HCT116 (cell line): ENCODE measurements at regions not wholly inside any gene's neighbourhood (a gene's known extent, or its start where the extent isn't known, plus 50 kb on each side); places are given as distances from the start of the nearest gene placed in this dataset.

Experiments
- ATAC-seq: fragments of 200-7000 bp; cut with Tn5 transposase; 2 replicates; pipeline ENCODE4 v1.9.1; 2020; ENCODE audit warnings: mild to moderate bottlenecking, moderate library complexity
- BruUV-seq: library from RNA; stranded (reverse); fragments of 400-500 nt; replicated peaks from 2 replicates; lab custom pipeline; 2021; lab: Mats Ljungman, UMichigan
- CTCF ChIA-PET: fragments of 300-600 bp; sonication (Branson Sonifier 250); formaldehyde crosslinking; loops from one replicate; lab custom pipeline; 2021; ENCODE audit warnings: antibody characterized with exemption; lab: Charles Lee
- POLR2A ChIA-PET: fragments of 300-600, 350-600 bp; sonication (Branson Sonifier 250); formaldehyde crosslinking; loops from one replicate; lab custom pipeline; 2021; ENCODE audit warnings: antibody characterized with exemption; lab: Charles Lee
- RAD21 ChIA-PET, 2 experiments: fragments of 300-600 bp; sonication (Branson Sonifier 250); formaldehyde crosslinking; loops; one replicate each; lab custom pipeline; 2023; ENCODE audit warnings: low total read pairs in 2 of 2; ENCODE audit not compliant: uncharacterized antibody in 2 of 2, unreplicated experiment in 2 of 2, low non-redundant PET in 1 of 2; lab: Charles Lee
- DNase-seq: peaks from one replicate; pipeline ENCODE4 v3.0.0-alpha.2; 2010; ENCODE audit warnings: low read depth, low spot score
- H2AFZ ChIP-seq: fragments of 200-600 bp; shearing (Covaris generic), sonication (generic); 2 replicates; pipeline ENCODE4 v1.6.1; 2017; ENCODE audit warnings: low read depth, mixed run types, mixed read lengths, antibody characterized with exemption, low read length; ENCODE audit not compliant: poor library complexity, severe bottlenecking
- H3K27ac ChIP-seq: 2 replicates; pipeline ENCODE4 v1.5.1; 2012; ENCODE audit warnings: low read depth, low read length
- H3K27me3 ChIP-seq: fragments of 200-600 bp; sonication (generic); 2 replicates; pipeline ENCODE4 v1.6.1; 2016; ENCODE audit warnings: mixed run types, low read length, mixed read lengths; ENCODE audit not compliant: insufficient read depth
- H3K36me3 ChIP-seq, 2 experiments: fragments of 200-500 bp in 1 of 2; fragments of 200-600 bp in 1 of 2; sonication (Bioruptor generic) in 1 of 2; sonication (generic) in 1 of 2; 2 replicates each; pipeline versions ENCODE4 v1.5.1 to v1.6.1; 2014 to 2016; ENCODE audit warnings: low read length in 2 of 2, inconsistent platforms in 1 of 2, mixed read lengths in 1 of 2, mixed run types in 1 of 2; ENCODE audit not compliant: insufficient read depth in 2 of 2, control insufficient read depth in 1 of 2
- H3K4me1 ChIP-seq, 2 experiments: fragments of 200-600 bp in 1 of 2; sonication (generic) in 1 of 2; 2 replicates each; pipeline versions ENCODE4 v1.5.1 to v1.6.1; 2012 to 2017; ENCODE audit warnings: low read length in 2 of 2, inconsistent platforms in 1 of 2, mild to moderate bottlenecking in 1 of 2, mixed read lengths in 1 of 2, mixed run types in 1 of 2, moderate library complexity in 1 of 2; ENCODE audit not compliant: insufficient read depth in 2 of 2, control insufficient read depth in 1 of 2
- H3K4me2 ChIP-seq: fragments of 200-600 bp; sonication (generic); 2 replicates; pipeline ENCODE4 v1.6.1; 2017; ENCODE audit warnings: mixed run types, low read length, mixed read lengths
- H3K4me3 ChIP-seq, 2 experiments: fragments of 200-600 bp in 1 of 2; sonication (generic) in 1 of 2; replicated peaks in 1 of 2; 2 replicates each; pipeline ENCODE4 v1.5.1; 2011 to 2016; ENCODE audit warnings: low read length in 2 of 2, control low read depth in 1 of 2, low read depth in 1 of 2, mild to moderate bottlenecking in 1 of 2, mixed read lengths in 1 of 2, mixed run types in 1 of 2
- H3K79me2 ChIP-seq: fragments of 200-600 bp; sonication (generic); 2 replicates; pipeline ENCODE4 v1.6.1; 2017; ENCODE audit warnings: mild to moderate bottlenecking, mixed run types, low read length, moderate library complexity, mixed read lengths; ENCODE audit not compliant: insufficient read depth
- H3K9ac ChIP-seq: fragments of 200-600 bp; sonication (generic); 2 replicates; pipeline ENCODE4 v1.6.1; 2016; ENCODE audit warnings: low read length, mixed read lengths
- H3K9me2 ChIP-seq: fragments of 200-600 bp; sonication (generic), shearing (Covaris generic); 2 replicates; pipeline ENCODE4 v1.6.1; 2017; ENCODE audit warnings: mixed run types, mild to moderate bottlenecking, moderate library complexity; ENCODE audit not compliant: insufficient read depth
- H3K9me3 ChIP-seq, 2 experiments: fragments of 200-500 bp in 1 of 2; fragments of 200-600 bp in 1 of 2; sonication (Bioruptor generic) in 1 of 2; sonication (generic) in 1 of 2; 2 replicates each; pipeline ENCODE4 v1.6.1; 2014 to 2017; ENCODE audit warnings: low read length in 2 of 2, mixed read lengths in 2 of 2, inconsistent platforms in 1 of 2, low read depth in 1 of 2, mild to moderate bottlenecking in 1 of 2, mixed run types in 1 of 2, moderate library complexity in 1 of 2; ENCODE audit not compliant: control insufficient read depth in 1 of 2, insufficient read depth in 1 of 2
- H4K20me1 ChIP-seq: fragments of 200-600 bp; sonication (generic), shearing (Covaris generic); 2 replicates; pipeline ENCODE4 v1.6.1; 2017; ENCODE audit warnings: mixed run types, mild to moderate bottlenecking, moderate library complexity; ENCODE audit not compliant: insufficient read depth
- ATF3 ChIP-seq: IDR thresholded peaks from 2 replicates; pipeline ENCODE4 v1.6.1; 2012
- CTCF ChIP-seq, 3 experiments: fragments of 200-600 bp in 1 of 3; sonication (generic) in 1 of 3; IDR thresholded peaks in 2 of 3; conservative IDR thresholded peaks in 1 of 3; 2 replicates each; pipeline ENCODE4 v1.5.1; 2012 to 2017; ENCODE audit warnings: low read depth in 2 of 3, low read length in 2 of 3, antibody characterized with exemption in 1 of 3, borderline replicate concordance in 1 of 3, control low read depth in 1 of 3, mild to moderate bottlenecking in 1 of 3, mixed read lengths in 1 of 3, mixed run types in 1 of 3, moderate library complexity in 1 of 3; ENCODE audit not compliant: insufficient read depth in 1 of 3
- EGR1 ChIP-seq: IDR thresholded peaks from 2 replicates; pipeline ENCODE4 v1.6.1; 2012; ENCODE audit warnings: low read depth
- ELF1 ChIP-seq: IDR thresholded peaks from 2 replicates; pipeline ENCODE4 v1.6.1; 2012; ENCODE audit warnings: low read depth, borderline replicate concordance
- EZH2 ChIP-seq: fragments of 200-600 bp; sonication (generic); IDR thresholded peaks from 2 replicates; pipeline ENCODE4 v1.6.1; 2017; ENCODE audit warnings: antibody characterized with exemption, mixed run types
- FOSL1 ChIP-seq: IDR thresholded peaks from 2 replicates; pipeline ENCODE4 v1.6.1; 2012; ENCODE audit warnings: low read depth
- JUND ChIP-seq: IDR thresholded peaks from 2 replicates; pipeline ENCODE4 v1.6.1; 2012
- MAX ChIP-seq: IDR thresholded peaks from 2 replicates; pipeline ENCODE4 v1.6.1; 2012
- POLR2AphosphoS5 ChIP-seq: IDR thresholded peaks from 2 replicates; pipeline ENCODE4 v1.6.1; 2011; ENCODE audit warnings: mild to moderate bottlenecking, low read depth, low read length, moderate library complexity
- REST ChIP-seq: IDR thresholded peaks from 2 replicates; pipeline ENCODE4 v1.6.1; 2012; ENCODE audit warnings: low read depth
- SIN3A ChIP-seq: IDR thresholded peaks from 2 replicates; pipeline ENCODE4 v1.6.1; 2012; ENCODE audit warnings: low read depth
- SP1 ChIP-seq: IDR thresholded peaks from 2 replicates; pipeline ENCODE4 v1.6.1; 2012; ENCODE audit warnings: low read depth
- TCF7L2 ChIP-seq: IDR thresholded peaks from 2 replicates; pipeline ENCODE4 v1.7.0; 2011; ENCODE audit warnings: borderline replicate concordance, inconsistent platforms; ENCODE audit not compliant: insufficient read depth, insufficient read length; ENCODE audit errors: extremely low read depth
- YY1 ChIP-seq: IDR thresholded peaks from 2 replicates; pipeline ENCODE4 v1.6.1; 2011; ENCODE audit warnings: low read length, low read depth, moderate library complexity, mild to moderate bottlenecking; ENCODE audit not compliant: insufficient replicate concordance; ENCODE audit errors: extremely low read depth
- ZFX ChIP-seq: fragments of 450-650 bp; IDR thresholded peaks from 2 replicates; pipeline ENCODE4 v1.6.1; 2017
- ZNF274 ChIP-seq: fragments of 200-500 bp; sonication (Bioruptor generic); IDR thresholded peaks from 2 replicates; pipeline ENCODE4 v1.6.1; 2014; ENCODE audit warnings: mild to moderate bottlenecking, low read depth, low read length, inconsistent platforms
- intact Hi-C: fragments of 100-400 bp; cut with micrococcal nuclease; formaldehyde crosslinking; loops from 2 replicates; pipeline ENCODE4 v1.10.0; 2022

- H3K4me3 ChIP-seq = no peak overlapping the region
- no peaks in the 10 kb centered on the region for H3K79me2 ChIP-seq
- no peaks in the 10 kb centered on the region for H3K9me2 ChIP-seq
- no TSS peak for BruUV-seq
- no peaks in the 10 kb centered on the region for H3K9me3 ChIP-seq
- H3K4me2 ChIP-seq = peak overlapping the region; percentile 40
- RAD21 ChIA-PET = no interaction called here
- peak overlapping the region; percentile 55 for H2AFZ ChIP-seq
- H3K27ac ChIP-seq = peak overlapping the region; percentile 51
- H3K4me1 ChIP-seq = peaks cover 16 to 25% of the 10 kb centered on the region in 2 experiments
- H3K9ac ChIP-seq = no peak overlapping the region
- no peaks in the 10 kb centered on the region for H3K36me3 ChIP-seq
- CTCF ChIA-PET = no interaction called here
- peak; percentile 68 for DNase-seq
- no peaks in the 10 kb centered on the region for H4K20me1 ChIP-seq
- peak; percentile 84 for ATAC-seq
- H3K27me3 ChIP-seq = no peaks in the 10 kb centered on the region
- POLR2A ChIA-PET = no interaction called here
- intact Hi-C loops = no loop called here
- TF ChIP-seq ELF1 = no peak
- TF ChIP-seq REST = no peak
- TF ChIP-seq JUND = peak; percentile 41
- peak; percentile 93 for TF ChIP-seq TCF7L2
- TF ChIP-seq YY1 = no peak
- TF ChIP-seq EZH2 = no peak
- no peak for TF ChIP-seq ZNF274
- TF ChIP-seq MAX = no peak
- TF ChIP-seq SP1 = peak; percentile 30
- TF ChIP-seq FOSL1 = peak; percentile 59
- no peak for TF ChIP-seq EGR1
- TF ChIP-seq SIN3A = no peak
- no peak for TF ChIP-seq CTCF (IDR thresholded peaks at IDR 0.05 in 2 of 3, conservative IDR thresholded peaks at IDR 0.05 in 1 of 3; ENCODE audit: borderline replicate concordance in 1 of 3, insufficient read depth in 1 of 3, low read depth in 2 of 3, low read length in 2 of 3)
- TF ChIP-seq ZFX = no peak
- no peak for TF ChIP-seq POLR2AphosphoS5
- TF ChIP-seq ATF3 = no peak
- TF ChIP-seq, all 23 proteins: peak for 4
Observed at GRCh38 chr2:155099784-155100183, 401.3 kb downstream of the KCNJ3 start.
